ENCODE measurements at regions not wholly inside any gene's neighbourhood (a gene's known extent, or its start where the extent isn't known, plus 50 kb on each side); places are given as distances from the start of the nearest gene placed in this dataset.

- Histone ChIP-seq H3K36me3 (no peaks in the 10 kb centered on the region), H3K9me3 (no peaks in the 10 kb centered on the region), H3K27me3 (no peaks in the 10 kb centered on the region), H3K4me1 (peaks cover 0 to 9% of the 10 kb centered on the region in 2 donors), H3K4me3 (replicated peaks in 1 of 3) (no peak overlapping the region), H3K27ac (no peak overlapping the region)
- 83 to 85% methylated on average over 11 to 15 of the region's 17 CpGs for WGBS, 2 donors
- TF ChIP-seq POLR2A (IDR thresholded peaks at IDR 0.05) (no peak), CTCF (IDR thresholded peaks at IDR 0.05) (no peak)
- intact Hi-C loops (cut with DNase I) = no loop called here
- DNase-seq = no peak
These were observed 126.2 kb downstream of the ASB7 start for GRCh38 chr15:100728371-100729201.

- H3K4me1 ChIP-seq = peaks cover 0 to 9% of the 10 kb centered on the region in 2 donors
- TF ChIP-seq POLR2A (IDR thresholded peaks at IDR 0.05) = no peak
These were observed 127.1 kb downstream of the ASB7 start for GRCh38 chr15:100729461-100729860.

GRCh38 chr15:100730129-100730528 is 127.7 kb downstream of the ASB7 start:
- TF ChIP-seq POLR2A (IDR thresholded peaks at IDR 0.05) (no peak), CTCF (IDR thresholded peaks at IDR 0.05) (no peak)
- Histone ChIP-seq H3K4me1 (peaks cover 0 to 9% of the 10 kb centered on the region in 2 donors), H3K27me3 (no peaks in the 10 kb centered on the region), H3K9me3 (no peaks in the 10 kb centered on the region), H3K36me3 (no peaks in the 10 kb centered on the region), H3K4me3 (replicated peaks in 1 of 3) (no peak overlapping the region), H3K27ac (no peak overlapping the region)
- no peak for DNase-seq
- WGBS, 2 donors = 79 to 80% methylated on average over 7 of the region's 7 CpGs
- intact Hi-C loops (cut with DNase I) = no loop called here

More at GRCh38 chr15:100729461-100729860, 127.1 kb downstream of the ASB7 start:
- Histone ChIP-seq H3K36me3 (no peaks in the 10 kb centered on the region), H3K27me3 (no peaks in the 10 kb centered on the region), H3K4me3 (replicated peaks in 1 of 3) (no peak overlapping the region), H3K9me3 (no peaks in the 10 kb centered on the region), H3K27ac (no peak overlapping the region)
- DNase-seq = no peak
- intact Hi-C loops (cut with DNase I) = no loop called here
- 77 to 92% methylated on average over 6 of the region's 6 CpGs for WGBS, 2 donors

GRCh38 chr15:100730655-100731266 is 128.4 kb downstream of the ASB7 start:
- H3K4me1 ChIP-seq = peaks cover 0 to 9% of the 10 kb centered on the region in 2 donors
- 88 to 91% methylated on average over 7 of the region's 7 CpGs for WGBS, 2 donors
- TF ChIP-seq CTCF (IDR thresholded peaks at IDR 0.05) = no peak
- no peak for TF ChIP-seq POLR2A (IDR thresholded peaks at IDR 0.05)
- H3K27ac ChIP-seq = no peak overlapping the region
- H3K27me3 ChIP-seq = no peaks in the 10 kb centered on the region
- DNase-seq = no peak
- intact Hi-C loops (cut with DNase I) = no loop called here
- no peak overlapping the region for H3K4me3 ChIP-seq (replicated peaks in 1 of 3)
- H3K36me3 ChIP-seq = no peaks in the 10 kb centered on the region
- no peaks in the 10 kb centered on the region for H3K9me3 ChIP-seq

- Histone ChIP-seq H3K4me1 (peaks cover 0 to 9% of the 10 kb centered on the region in 2 donors), H3K27me3 (no peaks in the 10 kb centered on the region), H3K36me3 (no peaks in the 10 kb centered on the region), H3K9me3 (no peaks in the 10 kb centered on the region), H3K27ac (no peak overlapping the region), H3K4me3 (replicated peaks in 1 of 3) (no peak overlapping the region)
- no peak for DNase-seq
- 84 to 92% methylated on average over 6 to 10 of the region's 10 CpGs for WGBS, 2 donors
- intact Hi-C loops (cut with DNase I) = no loop called here
- TF ChIP-seq CTCF (IDR thresholded peaks at IDR 0.05) (no peak), POLR2A (IDR thresholded peaks at IDR 0.05) (no peak)
These were observed 129.1 kb downstream of the ASB7 start for GRCh38 chr15:100731267-100732152.

Measured in thyroid gland (tissue), 4 donors.